NT2/D1 (cell line): ENCODE measurements at regions not wholly inside any gene's neighbourhood (a gene's known extent, or its start where the extent isn't known, plus 50 kb on each side); places are given as distances from the start of the nearest gene placed in this dataset.

ENCODE experiments used
- YY1 ChIP-seq: IDR thresholded peaks from 2 replicates; pipeline ENCODE4 v1.6.1; 2011; ENCODE audit not compliant: insufficient read length, insufficient read depth
- ZNF274 ChIP-seq: IDR thresholded peaks from 2 replicates; pipeline ENCODE4 v1.6.1; 2011; ENCODE audit warnings: mild to moderate bottlenecking, low read depth, low read length

DNA sequence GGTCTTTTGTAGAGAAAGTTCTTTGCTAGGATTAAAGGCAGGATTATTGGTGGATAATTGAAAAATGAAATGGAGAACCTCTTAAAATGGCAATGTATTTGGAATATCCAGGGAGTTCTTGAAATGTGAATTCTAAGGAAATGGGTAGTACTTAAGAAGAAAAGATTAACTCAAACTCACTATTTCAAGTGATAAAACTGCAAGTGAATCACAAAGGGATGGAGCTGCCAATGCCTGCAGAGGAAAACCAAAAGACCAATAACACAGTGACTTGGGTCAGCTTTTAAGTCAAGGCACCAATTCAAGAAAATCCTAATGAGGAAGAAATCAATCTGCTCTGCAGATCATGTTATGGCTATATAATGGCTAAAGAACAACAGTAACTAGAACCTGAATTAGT, 67.6 kb upstream of the ETAA1 start:
- no peak for TF ChIP-seq ZNF274
- TF ChIP-seq YY1, result no peak
